ENCODE measurements at regions not wholly inside any gene's neighbourhood (a gene's known extent, or its start where the extent isn't known, plus 50 kb on each side); places are given as distances from the start of the nearest gene placed in this dataset.

DNA sequence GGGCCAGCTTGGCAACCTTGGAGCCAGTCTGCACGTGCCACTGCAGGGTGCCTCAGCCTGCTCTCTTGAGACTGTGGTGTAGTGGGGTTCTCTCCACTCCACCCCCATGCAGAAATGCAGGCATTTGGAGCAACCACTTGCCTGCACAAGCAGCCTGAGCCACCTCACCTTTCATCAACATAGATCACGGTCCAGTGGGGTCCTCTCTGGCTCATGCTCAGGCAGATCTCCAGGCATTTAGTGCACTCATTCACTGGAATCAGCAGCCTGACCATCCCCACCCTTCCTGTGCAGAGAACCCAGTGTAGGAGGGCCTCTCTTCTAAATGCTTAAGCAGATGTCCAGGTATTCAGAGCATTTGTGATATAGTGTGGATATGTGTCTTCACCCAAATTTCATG is 2330.1 kb downstream of the PCDH9 start:
- no peak for DNase-seq (ENCODE audit: missing footprints)
- no peak for ATAC-seq
- intact Hi-C loops (cut with DNase I) = no loop called here

GRCh38 chr13:64884976-64885375 is 2345.2 kb downstream of the PCDH9 start:
- intact Hi-C loops (cut with DNase I) = no loop called here
- ATAC-seq (no peak), DNase-seq (ENCODE audit: missing footprints) (no peak)

DNA sequence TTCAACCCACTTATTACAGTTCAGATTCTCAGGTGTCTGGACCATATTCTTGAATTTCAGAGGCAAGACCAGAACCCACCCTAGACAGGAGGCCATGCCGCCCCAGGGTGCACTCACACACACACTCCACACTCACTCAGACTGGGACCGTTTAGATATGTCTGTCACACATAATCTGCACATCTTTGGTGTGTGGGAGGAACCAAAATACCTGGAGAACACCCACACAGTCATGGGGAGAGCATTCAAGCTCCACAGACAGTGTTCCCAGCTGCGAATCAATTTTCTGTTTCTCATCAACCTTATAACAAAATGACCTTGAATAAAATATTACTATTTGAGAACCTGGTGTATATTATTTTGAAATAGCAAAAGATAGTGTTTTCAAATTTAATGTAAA is 2353.0 kb downstream of the PCDH9 start:
- DNase-seq (ENCODE audit: missing footprints) (no peak), ATAC-seq (no peak)
- intact Hi-C loops (cut with DNase I) = no loop called here

DNA sequence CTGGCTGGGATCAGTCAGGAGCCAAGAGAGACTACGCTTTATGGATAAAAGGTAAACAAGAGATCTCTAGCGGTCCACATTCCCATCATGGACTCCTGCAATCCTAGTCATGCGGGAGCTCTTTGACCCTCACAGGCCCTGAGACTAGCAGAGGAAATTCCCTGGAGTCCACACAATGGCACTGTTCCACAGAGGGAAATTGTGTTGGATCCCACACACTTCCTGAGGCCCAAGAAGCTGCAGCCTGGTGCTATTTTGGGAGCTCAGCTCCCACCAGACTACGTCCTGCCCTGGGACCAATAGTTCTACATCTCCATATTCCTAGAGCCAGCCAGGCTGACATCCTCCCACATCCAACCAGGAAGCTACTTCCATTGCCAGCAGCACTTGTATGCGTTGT is 2358.4 kb downstream of the PCDH9 start:
- intact Hi-C loops (cut with DNase I) = no loop called here
- ATAC-seq (no peak), DNase-seq (ENCODE audit: missing footprints) (no peak)

DNA sequence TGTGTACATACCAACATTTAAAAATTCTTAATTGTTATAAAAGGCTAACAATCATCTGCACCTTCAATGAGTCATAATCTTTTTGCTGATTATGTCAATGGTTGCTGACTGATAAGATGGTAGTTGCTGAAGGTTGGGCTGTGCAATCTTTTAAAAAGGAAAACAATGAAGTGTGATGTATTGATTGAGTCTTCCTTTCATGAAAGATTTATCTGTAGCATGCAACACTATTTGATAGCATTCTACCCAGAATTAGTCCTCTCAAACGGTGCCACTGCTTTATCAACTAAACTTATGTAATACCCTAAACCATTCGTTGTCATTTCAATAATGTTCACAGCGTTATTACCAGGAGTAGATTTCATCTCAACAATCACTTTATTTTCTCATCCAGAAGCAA is 2360.6 kb downstream of the PCDH9 start:
- DNase-seq (ENCODE audit: missing footprints) (no peak), ATAC-seq (no peak)
- intact Hi-C loops (cut with DNase I) = no loop called here

GRCh38 chr13:64867856-64868255 is 2362.3 kb downstream of the PCDH9 start:
- no peak for DNase-seq (ENCODE audit: missing footprints)
- intact Hi-C loops (cut with DNase I) = no loop called here

GRCh38 chr13:64866331-64866730 is 2363.8 kb downstream of the PCDH9 start:
- ATAC-seq (no peak), DNase-seq (ENCODE audit: missing footprints) (no peak)
- intact Hi-C loops (cut with DNase I) = no loop called here

More at GRCh38 chr13:64867856-64868255, 2362.3 kb downstream of the PCDH9 start:
- no peak for ATAC-seq

GRCh38 chr13:64855506-64855905 is 2374.6 kb downstream of the PCDH9 start:
- DNase-seq (ENCODE audit: missing footprints) (no peak), ATAC-seq (no peak)
- intact Hi-C loops (cut with DNase I) = no loop called here

DNA sequence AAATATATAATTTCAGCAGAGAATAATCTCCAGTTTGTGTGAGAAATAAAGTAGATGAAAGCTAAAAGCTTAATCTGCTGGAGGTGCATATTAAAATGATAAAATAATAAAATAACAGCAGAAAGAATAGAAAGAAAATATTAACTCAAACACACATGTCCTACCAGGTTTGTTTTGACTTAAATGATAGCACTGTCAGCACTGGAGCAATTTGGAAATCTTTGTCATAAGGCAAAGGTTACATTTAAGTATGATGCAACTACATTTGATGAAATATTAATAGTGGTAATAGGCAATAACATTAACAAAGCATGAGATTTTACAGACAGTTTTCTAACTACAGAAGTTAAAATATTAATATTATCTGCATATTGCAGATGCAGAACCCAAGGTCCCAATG is 2380.1 kb downstream of the PCDH9 start:
- intact Hi-C loops (cut with DNase I) = no loop called here
- ATAC-seq (no peak), DNase-seq (ENCODE audit: missing footprints) (no peak)

GRCh38 chr13:64849196-64849595 is 2380.9 kb downstream of the PCDH9 start:
- intact Hi-C loops (cut with DNase I) = no loop called here
- DNase-seq (ENCODE audit: missing footprints) (no peak), ATAC-seq (no peak)

- ATAC-seq (no peak), DNase-seq (ENCODE audit: missing footprints) (no peak)
- intact Hi-C loops (cut with DNase I) = no loop called here
Observed at GRCh38 chr13:64847767-64848166, 2382.4 kb downstream of the PCDH9 start.

GRCh38 chr13:64845110-64845509 is 2385.0 kb downstream of the PCDH9 start:
- intact Hi-C loops (cut with DNase I) = no loop called here
- ATAC-seq = no peak
- DNase-seq (ENCODE audit: missing footprints) = no peak

GRCh38 chr13:64819081-64819480 is 2411.1 kb downstream of the PCDH9 start:
- ATAC-seq (no peak), DNase-seq (ENCODE audit: missing footprints) (no peak)
- intact Hi-C loops (cut with DNase I) = no loop called here

- intact Hi-C loops (cut with DNase I) = no loop called here
- no peak for ATAC-seq
- no peak for DNase-seq (ENCODE audit: missing footprints)
Observed at GRCh38 chr13:64817691-64818090, 2412.4 kb downstream of the PCDH9 start.

- DNase-seq (ENCODE audit: missing footprints) = no peak
- intact Hi-C loops (cut with DNase I) = no loop called here
- ATAC-seq = no peak
Observed at GRCh38 chr13:64810750-64811149, 2419.4 kb downstream of the PCDH9 start.

DNA sequence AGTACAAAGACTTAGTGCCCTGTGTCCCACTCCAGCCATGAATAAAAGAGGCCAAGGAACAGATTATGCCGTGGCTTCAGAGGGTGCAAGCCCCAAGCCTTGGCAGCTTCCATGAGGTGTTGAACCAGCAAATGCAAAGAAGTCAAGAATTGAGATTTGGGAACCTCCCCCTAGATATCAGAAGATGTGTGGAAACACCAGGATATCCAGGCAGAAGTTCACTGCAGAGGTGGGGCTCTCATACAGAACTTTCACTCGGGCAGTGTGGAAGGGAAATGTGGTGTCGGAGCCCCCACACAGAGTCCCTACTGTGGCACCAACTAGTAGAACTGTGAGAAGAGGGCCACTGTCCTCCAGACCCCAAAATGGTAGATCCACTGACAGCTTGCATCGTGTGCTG is 2421.4 kb downstream of the PCDH9 start:
- DNase-seq (ENCODE audit: missing footprints) (no peak), ATAC-seq (no peak)
- intact Hi-C loops (cut with DNase I) = no loop called here

DNA sequence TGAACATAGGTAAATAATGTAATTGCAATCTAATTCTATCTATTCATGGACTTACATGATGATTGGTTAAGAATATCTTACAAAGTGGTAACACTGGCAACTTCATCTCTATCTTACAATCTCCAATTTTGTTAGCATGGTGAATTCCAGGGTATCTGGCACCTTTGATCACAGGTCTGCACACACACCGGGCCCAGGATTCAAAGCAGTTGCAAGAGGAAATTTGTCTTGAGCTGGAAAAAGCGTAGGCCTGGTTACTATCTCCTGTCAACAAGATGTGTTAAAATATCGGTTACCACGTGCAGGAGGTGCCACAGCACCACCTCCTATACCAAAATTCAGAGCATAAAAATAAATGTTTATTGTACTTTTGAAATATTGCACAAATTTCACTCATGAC is 2428.4 kb downstream of the PCDH9 start:
- no peak for DNase-seq (ENCODE audit: missing footprints)
- intact Hi-C loops (cut with DNase I) = no loop called here
- ATAC-seq = no peak

GRCh38 chr13:64798422-64798821 is 2431.7 kb downstream of the PCDH9 start:
- intact Hi-C loops (cut with DNase I) = no loop called here
- ATAC-seq (no peak), DNase-seq (ENCODE audit: missing footprints) (no peak)

DNA sequence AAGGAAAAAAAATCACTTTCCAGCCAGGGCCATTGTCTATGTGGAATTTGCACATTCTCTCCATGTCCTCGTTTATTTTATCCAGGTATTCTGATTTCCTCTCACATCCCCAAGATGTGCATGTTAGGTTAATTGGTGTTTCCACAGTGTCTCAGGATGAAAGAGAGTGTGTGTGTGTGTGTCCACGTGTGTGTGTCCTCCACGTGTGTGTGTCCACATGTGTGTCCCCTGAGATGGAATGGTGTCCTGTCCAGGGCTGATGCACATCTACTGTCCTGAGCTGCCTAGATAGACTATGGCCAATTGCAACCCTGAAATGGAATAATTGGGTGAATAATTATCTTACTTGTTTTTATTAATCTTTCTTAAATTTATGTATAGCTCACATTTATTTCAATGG is 2436.5 kb downstream of the PCDH9 start:
- intact Hi-C loops (cut with DNase I) = no loop called here
- no peak for DNase-seq (ENCODE audit: missing footprints)
- ATAC-seq = no peak

DNA sequence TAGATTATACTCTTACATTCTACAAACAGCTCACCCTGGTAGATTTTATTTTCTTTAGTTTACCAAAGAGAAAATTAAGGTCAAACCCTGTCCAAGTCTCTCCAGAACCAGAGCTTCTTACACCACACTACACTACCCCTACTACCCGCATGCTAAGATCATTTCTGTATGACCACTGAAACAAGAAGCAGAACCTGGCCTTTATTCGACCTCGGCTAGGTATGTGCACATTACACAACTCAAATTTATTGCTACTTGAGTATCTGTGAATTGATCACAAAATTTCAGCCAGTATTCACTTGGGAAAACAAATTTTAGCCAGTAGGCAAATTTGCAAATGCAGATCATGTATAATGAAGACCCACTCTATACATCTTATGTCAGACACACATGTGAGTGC is 2437.0 kb downstream of the PCDH9 start:
- intact Hi-C loops (cut with DNase I) = no loop called here
- DNase-seq (ENCODE audit: missing footprints) = no peak
- no peak for ATAC-seq

- DNase-seq (ENCODE audit: missing footprints) (no peak), ATAC-seq (no peak)
- intact Hi-C loops (cut with DNase I) = no loop called here
Observed at GRCh38 chr13:64791373-64791772, 2438.8 kb downstream of the PCDH9 start.

- ATAC-seq (no peak), DNase-seq (ENCODE audit: missing footprints) (no peak)
- intact Hi-C loops (cut with DNase I) = no loop called here
Observed at GRCh38 chr13:64782466-64782865, 2447.7 kb downstream of the PCDH9 start.

All from Right ventricle myocardium inferior (tissue), 1 donor.